ENCODE measurements at regions not wholly inside any gene's neighbourhood (a gene's known extent, or its start where the extent isn't known, plus 50 kb on each side); places are given as distances from the start of the nearest gene placed in this dataset.
A peak's percentile ranks its signal among the peaks of the same experiment; 100 is the strongest.

DNA sequence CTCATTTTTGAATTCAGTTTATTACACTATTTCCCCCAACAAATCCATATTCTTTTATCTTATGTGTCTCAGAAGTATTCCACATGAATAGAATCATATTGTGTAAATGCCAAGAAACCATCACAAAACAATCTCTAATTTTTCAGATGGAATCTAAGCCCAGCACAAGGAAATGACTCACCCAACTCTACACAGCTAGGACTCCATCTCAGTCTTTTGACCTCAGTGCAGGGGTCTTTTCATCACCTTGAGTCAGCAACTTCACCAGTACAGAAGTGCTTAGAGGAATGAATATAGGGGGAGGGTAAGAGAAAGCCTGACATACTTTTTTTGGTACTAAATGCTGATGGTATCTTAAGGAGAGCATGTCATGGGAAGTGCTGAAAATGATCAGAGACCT lies 169.3 kb upstream of the LRRN1 start:
- DNase-seq, result no peak

DNA sequence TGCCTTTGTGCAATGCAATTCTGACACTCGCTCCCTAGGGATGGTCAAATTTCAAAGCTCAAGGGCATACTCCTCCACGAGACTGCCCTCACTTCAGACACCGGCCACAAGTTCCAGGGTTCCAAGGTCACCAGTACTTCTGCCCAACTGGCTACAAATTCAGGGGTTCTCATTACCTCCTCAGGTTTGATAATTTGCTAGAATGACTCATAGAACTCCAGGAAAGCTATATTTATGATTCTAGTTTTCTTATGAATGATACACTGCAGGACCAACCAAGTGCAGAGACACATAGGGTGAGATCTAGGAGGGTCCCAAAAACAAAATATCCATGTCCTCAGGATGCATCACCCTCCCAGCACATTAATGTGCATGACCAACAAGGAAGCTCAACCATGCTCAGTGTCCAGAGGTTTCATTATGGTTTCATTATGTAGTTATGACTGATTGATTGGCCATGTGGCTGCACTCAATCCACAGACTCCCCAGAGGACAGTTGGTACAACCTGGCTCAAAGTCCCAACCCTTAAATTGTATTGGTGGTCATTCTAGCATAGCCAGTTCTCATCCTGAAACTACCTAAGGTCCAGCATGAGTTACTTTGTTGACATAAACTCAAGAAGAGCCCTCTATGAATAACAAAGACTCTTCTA lies 170.4 kb upstream of the LRRN1 start:
- no peak for DNase-seq

DNA sequence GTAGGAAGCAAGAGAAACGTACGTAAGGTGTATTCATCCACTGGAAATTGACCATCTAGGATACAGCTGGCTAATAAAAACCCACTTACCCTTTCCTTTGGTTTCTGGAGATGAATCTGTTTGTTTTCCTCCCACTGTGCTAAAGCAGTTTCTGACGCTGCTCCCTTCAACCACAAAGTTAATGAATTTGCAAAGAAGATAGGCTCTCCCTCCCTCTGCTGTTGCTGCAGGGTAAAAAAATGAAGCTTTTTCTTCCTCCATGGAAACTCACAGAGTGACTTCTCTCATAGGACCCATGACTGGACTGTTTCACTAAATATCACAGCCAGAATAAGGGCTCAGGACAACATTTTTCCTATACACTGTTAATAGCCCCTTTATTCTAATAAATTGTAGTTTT lies 172.1 kb upstream of the LRRN1 start:
- DNase-seq, result no peak

DNA sequence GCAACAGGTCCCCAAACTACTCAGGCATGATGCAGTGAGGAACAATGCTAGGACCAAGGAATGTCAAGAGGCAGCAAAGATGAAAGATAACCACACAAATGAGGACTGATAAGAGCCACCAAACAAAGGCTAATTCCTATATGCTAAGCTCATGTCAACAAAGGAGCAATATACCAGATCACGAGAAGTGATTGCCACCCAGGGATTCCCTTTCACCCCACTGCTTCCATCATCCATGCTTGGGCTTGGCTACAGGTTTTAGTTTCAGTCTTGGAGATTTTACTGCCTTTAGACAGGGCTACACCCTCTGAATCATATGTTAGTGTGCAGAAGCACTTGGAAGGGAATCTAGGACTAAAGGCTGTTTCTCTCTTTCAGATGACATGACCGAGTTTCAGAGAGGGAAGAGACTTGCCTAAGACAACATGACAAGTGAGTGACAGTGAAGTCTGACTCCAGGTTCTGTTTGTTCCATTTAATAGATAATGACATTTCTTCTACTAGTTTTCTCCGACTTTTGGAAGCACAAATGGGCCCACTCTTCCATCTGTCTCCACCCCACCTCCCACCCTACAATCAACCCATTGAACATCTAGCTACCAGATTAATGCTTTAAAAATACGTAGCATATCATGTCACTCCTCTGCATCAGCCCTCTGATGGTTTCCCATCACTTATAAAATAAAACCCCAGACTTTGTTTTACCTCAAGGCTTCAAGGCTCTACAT lies 173.5 kb upstream of the LRRN1 start:
- DNase-seq, result no peak

DNA sequence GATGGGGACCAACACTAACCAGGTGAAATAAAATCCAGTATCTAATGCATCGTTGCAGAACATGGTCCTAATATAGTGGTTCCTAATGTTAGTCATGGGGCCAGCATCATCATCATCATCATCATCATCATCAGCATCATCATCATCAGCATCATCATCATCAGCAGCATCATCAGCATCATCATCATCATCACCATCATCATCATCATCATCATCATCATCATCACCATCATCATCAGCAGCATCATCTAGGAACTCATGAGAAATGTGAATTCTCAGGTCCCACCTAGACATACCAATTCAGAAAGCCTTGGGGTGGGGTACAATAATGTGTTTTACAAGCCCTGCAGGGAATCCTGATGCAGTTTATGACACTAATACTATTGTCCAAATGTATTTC lies 179.4 kb upstream of the LRRN1 start:
- DNase-seq, result no peak

DNA sequence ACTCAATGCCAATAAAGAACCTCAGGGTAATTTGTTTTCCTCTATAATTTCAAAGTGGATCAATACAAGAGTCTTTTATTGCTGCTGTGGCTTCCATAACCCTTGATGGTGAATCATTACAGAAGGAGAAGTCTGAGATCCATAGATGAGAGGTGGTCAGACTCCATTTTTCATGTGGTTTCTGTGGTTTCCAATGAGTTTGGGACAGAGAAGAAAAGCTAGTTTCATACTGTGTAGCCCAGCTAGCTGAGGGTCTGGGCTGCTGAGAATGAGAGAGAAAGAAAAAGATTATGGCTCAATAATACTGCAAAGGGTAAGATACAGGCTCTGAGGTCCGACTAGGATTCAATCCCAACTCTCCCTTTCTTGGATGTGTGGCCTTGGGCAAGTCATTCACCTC lies 180.6 kb upstream of the LRRN1 start:
- no peak for DNase-seq

DNA sequence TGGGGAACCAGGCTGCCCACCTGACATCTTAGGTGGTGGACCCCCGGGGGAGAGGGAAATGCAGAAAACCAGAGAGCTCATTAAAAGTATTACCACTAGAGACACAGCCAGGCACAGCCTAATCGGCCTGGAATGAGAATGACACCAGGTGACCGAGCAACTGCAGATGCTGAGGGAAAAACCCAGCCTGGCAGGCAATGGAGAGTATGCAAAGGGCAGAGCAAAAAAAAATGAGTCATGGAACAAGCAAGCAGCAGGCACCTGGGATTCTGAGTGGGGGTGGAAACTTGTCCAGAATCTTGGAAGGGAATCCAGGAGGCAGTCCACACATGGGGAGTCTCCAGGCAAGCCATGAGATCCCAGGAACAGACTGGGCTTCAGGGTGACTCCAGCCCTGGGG lies 183.7 kb upstream of the LRRN1 start:
- no peak for DNase-seq

DNA sequence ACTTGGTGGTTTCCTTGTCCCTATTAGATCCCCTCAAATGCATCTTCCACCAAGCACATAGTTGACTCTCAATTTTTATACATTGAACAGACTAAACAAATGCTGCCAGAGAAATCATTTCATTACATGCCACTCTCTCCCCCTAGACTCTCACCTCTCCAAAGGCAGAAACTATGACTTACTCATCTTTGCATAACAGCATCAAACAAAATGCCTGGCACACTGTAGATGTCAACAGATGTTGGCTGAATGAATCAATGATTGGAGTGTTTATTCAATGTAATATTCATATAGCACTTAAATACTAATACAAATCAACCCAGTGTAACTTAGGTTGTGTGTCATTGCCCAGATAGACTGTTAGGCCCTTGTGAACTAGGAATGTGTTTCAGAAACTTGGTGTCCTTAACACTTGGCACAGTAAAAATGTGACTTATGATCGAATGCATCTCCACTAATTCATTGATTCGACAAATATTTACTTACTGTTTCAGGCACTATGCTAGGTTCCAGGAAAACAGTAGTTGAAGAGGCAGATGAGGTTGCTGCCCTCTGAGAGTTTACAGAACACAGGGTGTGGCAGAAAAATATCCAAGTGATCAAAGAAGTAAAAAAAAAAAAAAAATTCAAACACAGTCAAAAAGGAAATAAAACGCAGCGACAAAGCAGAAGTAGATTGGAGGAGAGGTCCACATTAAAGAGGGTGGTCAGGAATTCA lies 188.5 kb upstream of the LRRN1 start:
- no peak for DNase-seq

DNA sequence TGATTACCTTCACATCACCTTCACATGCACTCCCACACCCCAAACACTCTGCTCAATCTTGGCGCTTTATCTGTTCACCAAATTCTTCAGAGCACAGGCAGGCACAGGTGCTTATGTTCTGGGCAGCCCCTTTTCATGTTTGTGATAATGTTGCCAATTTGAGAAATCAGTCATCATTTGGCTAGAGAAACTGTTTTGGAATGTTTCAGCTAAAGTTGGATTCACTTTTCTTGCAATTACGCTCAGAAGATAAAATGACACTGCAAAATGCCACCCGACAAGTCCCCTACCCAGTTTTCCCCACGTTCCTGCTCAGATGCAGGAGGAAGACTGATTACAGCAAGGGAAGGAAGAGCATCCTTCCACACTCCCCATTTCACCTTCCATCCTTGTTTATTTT lies 192.9 kb upstream of the LRRN1 start:
- DNase-seq, result no peak

DNA sequence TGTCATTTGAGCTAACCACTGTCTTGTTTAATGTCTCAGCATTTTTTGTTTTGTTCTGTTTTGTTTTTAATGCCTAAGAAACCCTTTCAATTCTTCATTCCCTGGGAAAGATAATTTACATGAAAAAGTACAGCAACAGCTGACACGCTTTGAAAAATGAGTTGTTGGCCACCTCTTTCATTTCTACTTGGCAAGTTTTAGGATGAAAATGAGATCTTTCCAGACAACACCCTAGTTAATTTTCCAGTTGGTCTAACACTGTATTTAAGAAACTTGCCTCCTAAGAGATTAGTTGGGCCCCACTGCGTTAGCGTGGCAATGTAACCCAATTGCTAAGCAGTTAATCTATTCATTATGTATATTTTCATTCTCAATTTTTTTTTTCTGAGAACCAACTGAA lies 194.0 kb upstream of the LRRN1 start:
- no peak for DNase-seq

DNA sequence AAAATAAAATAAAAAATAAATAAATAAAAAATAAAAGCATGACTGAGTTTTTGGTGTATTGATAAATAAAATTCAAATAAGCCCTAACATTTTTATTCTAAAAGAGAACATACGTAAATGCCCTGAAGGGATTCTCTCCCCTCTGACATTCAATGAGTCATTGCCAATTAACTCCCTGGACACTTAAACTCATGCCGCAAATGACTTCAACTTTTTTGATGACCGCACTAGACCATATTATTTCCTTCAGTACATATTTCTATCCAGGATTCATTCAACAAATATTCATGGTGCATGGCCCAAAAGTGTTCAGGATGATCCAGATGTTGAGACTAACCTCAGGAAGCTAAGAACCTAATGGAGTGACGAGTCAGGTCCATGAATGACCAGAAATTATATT lies 195.9 kb upstream of the LRRN1 start:
- DNase-seq, result no peak

DNA sequence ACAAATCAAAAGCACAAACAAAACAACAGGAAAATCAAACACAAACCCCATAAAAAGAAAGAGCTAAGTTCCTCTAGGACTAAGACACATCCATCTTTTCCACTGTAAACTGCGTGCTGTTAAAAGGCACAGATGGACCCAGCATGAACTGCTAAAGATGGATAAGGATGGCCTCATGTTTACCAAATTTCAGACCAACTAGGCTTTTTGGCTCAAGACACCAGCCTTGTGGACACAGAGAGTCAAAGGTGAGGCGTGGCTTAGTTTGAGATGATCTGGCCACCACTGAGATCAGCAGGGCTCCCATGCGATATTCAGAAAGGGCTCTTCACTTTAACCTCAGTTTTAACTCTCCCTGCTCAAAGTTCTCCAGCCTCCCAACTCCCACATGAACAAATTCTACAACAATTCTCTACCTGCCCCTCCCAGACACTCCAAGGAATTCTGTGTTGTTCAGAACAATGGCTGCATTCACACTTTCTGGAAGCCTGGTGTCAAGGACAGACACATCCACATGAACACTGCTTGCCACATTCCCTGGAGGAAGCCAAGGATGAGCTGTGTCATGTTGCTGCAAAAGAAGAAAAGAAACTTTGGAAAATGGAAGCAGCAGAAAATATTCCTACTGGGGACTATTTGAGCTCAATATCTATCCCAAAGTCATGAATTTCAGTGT lies 198.4 kb upstream of the LRRN1 start:
- DNase-seq, result no peak

DNA sequence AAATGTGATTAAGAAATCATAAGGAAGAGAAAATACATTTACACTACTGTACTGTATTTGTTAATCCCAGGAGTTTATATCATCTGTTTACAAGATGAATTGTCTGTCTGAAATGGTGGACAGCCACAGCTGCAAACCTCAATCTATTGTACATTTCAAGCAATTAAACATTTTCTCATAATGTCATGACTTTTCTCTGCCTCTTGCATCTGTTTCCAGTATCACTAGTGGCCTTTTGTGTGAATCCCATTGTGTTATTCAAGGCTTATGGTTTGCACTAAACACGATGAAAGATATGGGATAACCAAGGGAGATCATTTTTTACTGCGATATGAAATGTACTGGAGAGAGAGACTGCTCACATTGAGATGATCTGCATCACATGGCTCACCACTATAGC lies 200.2 kb upstream of the LRRN1 start:
- DNase-seq, result no peak

DNA sequence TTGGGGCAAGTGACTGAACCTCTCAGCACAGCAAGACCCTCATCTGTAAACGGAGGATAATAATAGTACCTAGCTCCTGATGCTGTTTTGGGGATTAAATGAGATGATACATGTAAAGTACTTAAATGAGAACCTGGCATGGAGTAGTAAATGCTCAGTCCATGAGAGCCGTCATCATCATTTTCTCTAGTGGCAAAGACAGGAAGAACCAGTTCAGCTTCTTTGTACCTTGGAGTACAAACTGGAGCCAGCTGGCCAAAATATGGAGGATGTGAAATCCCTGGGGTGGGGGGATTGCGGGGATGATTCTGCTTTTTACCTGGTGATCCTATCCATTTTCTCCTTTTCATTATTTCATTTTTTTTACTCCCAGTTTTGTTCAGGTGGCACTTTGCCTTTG lies 204.2 kb upstream of the LRRN1 start:
- no peak for DNase-seq

DNA sequence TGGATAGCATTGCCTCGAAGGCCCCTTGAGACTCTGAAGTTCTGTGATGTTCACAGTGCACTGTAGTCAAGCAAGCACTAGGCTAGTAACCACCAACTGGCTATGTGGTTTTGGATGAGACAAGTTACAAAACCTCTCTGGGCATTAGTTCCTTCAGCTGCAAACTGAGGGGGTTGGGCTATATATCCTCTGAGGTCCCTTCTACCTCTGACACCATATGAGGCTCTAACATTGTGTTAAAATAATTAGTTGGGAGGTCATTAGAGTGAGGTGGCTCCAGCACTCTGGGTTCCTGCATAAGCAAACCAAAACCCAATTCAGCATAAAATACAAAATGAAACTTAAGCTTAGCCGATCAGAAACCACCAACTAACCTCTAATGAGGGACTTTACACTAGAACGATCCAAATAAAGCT lies 209.5 kb upstream of the LRRN1 start:
- DNase-seq, result no peak

DNA sequence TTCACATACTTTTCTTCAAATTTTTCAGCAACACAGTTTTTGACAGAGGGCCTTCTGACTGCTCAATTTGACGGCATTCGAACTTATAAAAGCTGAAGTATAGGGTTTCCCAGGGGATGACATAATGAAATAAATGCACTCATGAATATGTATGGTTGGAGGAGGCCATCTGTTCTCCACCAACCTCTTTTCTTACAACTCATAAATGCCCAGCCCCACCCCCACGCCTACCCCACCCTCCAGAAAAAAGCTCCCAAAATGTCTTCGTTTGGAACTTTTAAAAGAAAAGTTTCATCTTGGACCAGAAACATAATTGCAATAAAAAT lies 211.6 kb upstream of the LRRN1 start:
- DNase-seq, result no peak

DNA sequence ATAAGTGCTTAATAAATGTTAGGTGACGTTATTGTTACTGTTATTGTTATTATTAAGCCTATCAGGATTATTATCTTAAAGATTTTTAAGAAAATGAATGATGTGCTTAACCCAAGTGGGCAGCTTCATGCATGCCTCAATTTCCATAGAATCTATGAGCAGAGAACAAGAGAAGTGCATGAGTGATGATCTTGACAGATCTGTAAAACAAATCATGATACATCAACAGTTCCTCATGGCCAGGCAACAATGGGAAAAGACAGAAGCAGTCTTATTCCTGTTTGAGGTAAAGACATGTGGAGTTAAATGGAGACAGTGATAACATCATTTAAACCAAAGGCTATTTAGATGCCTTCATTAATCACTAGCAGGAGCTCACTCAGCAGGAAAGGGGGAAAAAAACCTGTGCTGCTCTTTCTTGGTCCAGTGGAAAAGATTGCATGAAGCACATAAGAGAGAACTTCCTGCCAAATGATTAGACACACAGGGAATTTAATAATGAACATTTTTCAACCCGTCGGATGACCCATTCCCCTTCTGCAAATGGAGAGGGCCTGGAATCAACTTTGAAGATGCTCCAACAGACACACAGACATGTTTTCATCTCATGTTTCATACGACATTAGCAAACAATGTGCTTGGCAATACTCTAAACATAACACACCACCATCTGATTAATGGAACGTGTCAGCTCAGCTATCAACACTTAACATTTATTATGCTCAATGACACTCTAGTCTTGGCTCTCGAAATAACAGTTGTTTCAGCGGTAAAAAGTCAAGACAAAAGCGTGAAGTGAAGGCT lies 212.2 kb upstream of the LRRN1 start:
- DNase-seq, result peak; percentile 51

DNA sequence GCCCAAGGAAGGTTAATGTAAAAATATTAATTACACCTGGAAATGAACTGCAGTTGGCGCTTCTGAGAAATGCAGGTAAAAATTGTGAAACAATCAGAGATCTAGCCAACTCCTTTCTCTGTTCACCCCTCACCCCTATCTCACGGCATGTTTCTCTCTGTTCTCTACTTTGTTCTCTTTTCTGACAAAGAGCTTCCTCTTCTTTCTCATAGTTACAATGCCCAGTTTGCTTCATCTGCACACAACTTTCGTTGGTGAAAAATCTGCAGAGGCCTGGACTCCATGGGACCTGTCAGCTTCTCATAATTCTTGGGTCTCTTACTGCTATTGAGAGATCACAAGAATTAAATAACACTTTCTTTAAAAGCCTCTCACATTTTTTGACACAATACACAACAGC lies 212.9 kb upstream of the LRRN1 start:
- DNase-seq, result no peak

DNA sequence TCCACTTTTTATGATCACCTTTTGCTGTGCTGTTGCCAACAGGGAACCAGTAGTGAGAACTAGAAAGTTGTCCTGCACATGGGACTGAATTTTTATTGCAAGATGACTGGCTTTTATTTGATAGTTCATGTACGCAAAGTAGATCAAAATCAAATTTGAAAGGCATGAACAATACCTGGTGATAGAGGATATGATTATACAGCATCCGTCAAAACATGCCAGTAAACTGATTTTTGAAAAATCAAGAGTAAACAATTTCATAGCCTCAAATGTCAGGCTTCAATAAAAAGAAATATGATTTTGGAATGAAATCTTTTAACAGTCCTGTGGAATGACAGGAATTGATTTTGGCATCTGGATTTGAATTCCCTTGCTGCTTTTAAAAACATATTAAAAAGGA lies 219.6 kb upstream of the LRRN1 start:
- no peak for DNase-seq

DNA sequence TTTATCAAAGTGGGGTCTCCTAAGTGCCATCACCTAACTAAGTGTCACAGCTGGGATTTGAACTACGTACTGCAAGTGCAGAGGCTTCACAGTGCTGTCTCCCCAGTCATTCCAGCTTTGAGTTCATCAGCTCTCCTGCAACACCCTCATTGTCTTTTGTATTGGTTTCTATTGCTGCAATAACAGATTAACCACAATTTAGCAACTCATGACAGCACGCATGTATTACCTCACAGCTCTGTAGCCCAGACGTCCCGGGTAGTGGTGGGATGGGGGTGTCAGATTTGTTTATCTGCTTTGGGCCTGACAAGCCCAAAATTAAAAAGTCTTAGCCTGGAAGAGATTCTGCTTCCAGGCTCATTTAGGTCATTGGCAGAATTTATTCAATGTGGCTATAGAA lies 220.5 kb upstream of the LRRN1 start:
- DNase-seq, result no peak

DNA sequence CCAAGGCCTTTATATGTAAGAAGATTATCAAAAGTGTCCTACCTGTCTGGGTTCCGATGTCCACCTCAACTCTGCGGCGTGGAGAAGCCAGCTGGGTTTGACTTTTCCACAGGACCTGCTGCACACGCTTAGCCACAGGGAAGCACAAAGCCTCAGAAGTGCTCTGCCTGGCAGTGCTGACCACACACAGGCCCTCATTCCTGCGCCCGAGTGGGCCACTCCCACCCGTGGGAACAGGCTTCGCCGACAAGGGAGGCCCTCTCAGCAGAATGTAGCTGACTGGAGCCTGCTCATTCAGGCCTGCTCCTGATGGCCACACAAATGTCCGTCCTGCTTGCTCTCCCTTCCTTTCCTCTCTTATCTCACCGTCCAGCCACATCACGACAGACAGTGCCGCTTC lies 221.4 kb upstream of the LRRN1 start:
- no peak for DNase-seq

DNA sequence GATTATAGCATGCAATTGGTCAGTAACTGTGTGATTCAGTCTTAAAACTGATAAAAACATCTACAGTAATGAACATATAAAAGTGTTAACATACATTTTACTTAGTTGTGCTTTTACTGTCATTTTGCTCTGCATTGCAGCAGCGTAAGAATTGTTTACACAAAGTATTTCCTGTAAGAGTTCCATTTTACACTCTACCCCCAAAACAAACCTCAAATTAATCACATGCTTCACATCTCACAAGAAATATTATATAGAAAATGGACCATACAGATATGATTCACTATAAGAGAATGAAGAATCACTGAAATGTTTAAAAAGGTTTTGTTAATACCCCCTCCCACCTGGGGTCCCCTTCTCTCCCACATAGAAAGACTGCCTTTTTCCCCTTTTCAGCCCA lies 225.9 kb upstream of the LRRN1 start:
- DNase-seq, result no peak

Measured in muscle of arm (tissue), 1 donor.